Activated T-cell treated with anti-CD3 and anti-CD28 coated beads for 48 hours (primary cell): ENCODE measurements at regions not wholly inside any gene's neighbourhood (a gene's known extent, or its start where the extent isn't known, plus 50 kb on each side); places are given as distances from the start of the nearest gene placed in this dataset.
A peak's percentile ranks its signal among the peaks of the same experiment; 100 is the strongest.
"Not testable (repeated sequence)": the region's sequence is repeated elsewhere in the genome, so short reads cannot be mapped to it uniquely, and the experiment has no call there.

Experiments used
- DNase-seq: peaks from one replicate; pipeline ENCODE4 v3.0.0-alpha.2; 2020; ENCODE audit warnings: low read depth

GRCh38 chr12:34190054-34190453 lies 167.8 kb downstream of the ALG10 start:
- no peak for DNase-seq

DNA sequence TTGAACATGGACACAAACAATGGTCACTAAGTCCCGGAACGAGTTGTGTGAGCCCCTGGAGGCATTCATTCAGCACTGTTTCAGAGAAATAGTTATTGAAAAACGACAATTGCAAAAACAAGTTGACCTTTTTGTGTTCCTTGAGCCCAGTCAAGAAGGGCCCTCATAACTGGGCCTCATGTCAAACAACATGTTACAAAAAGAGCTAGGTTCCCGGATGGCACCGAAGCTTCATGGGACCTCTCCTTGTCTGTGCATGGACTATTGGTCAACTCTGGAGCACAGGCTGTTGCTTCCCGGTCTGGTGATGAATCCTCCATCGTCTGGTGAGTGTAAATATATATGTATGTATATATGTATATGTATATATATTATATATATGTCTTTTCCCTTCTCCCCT lies 176.6 kb downstream of the ALG10 start:
- no peak for DNase-seq

- DNase-seq, result no peak
These were observed 181.7 kb downstream of the ALG10 start for GRCh38 chr12:34203866-34204620.

DNA sequence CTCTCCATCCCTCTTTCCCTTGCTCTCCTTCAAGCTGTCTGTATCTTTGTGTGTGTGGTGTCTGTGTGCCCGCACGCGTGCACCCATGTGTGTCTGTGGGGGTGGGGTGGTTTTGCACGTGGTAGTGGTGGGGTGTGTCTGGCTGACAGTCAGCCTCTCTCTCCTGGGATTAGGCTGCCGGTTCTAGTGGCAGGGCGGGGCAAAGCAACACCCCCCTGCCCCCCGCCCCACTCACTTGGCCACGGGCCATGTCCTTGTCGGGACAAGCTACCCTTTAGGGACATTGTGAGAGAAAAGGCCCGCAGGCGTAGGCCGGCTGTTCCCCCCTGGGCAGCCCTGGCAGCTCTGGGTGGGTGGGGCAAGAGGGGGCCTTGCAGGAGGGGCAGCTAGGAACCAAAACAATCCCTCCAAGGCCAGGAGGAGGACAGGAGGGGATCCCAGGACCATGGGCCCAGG lies 182.6 kb downstream of the ALG10 start:
- no peak for DNase-seq

DNA sequence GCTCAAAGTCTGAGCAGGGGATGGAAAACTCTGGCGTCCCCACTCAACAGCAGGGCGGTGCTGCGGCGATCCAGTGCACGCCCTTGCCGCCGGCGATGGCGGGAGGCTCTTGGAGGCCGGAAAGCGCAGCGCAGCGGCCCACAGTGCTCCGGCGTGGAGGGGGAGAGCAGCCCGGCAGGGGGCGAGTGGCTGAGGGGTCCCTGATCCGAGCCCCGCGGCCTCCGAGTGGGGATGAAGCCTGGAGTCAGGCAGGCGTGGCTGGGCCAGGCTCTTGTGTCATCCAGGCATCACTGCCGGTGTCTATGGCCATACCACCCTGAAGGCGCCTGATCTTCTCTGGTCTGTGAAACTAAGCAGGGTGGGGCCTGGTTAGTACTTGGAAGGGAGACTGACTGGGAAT lies 183.1 kb downstream of the ALG10 start:
- DNase-seq, result no peak

DNA sequence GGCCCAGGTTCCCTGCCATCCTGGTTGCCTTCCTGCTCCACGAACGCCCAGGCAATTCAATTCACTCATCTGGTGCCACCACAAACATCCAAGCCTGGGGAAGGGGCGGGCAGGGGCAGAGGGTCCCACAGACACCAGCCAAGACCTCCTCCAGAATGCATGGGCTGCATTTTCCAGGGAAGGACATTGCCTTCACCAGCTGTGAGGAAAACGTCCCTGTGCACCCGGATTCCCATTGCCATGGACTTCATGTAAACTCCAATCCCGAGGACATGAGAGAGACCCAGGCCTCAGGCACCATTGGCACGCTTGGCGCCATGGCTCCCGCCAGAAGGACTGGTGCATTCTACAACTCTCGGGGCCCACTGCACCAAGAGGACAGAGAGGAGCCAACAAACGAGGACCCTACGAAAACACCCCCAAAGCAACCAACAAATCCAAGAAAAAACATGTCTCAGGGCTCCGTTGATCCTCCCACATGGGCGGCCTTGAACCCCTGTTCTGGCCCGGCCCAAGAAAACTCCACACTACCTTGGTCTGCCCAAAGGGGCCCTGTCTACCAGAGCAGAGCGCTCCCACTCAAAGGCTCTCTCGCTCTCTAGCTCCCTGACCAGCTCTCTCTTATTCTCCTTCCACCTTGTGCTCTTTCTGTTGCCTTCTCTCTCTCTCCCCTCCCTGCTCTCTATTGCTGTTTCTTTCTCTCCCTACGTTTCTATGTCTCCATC lies 183.9 kb downstream of the ALG10 start:
- DNase-seq, result no peak

DNA sequence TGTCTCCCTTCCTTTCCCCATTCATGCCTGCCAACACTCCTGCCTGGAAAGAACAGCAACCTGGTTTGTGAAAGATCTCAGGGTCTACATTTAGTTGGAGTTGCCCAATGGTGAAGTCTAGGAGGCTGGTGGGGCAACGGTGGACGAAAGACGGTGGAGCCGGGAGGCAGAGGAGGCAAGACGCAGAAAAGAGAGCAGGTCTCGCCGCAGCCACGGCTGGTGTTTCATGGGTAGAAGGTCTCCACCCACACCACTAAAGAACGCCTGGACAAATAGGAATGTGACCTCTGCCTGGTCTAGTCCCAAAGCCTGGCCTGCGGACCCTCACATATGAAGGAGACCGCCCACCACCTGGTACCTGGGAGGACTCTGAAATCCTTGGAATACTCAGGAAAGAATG lies 185.6 kb downstream of the ALG10 start:
- no peak for DNase-seq

GRCh38 chr12:34208331-34209258 lies 186.3 kb downstream of the ALG10 start:
- no peak for DNase-seq

DNA sequence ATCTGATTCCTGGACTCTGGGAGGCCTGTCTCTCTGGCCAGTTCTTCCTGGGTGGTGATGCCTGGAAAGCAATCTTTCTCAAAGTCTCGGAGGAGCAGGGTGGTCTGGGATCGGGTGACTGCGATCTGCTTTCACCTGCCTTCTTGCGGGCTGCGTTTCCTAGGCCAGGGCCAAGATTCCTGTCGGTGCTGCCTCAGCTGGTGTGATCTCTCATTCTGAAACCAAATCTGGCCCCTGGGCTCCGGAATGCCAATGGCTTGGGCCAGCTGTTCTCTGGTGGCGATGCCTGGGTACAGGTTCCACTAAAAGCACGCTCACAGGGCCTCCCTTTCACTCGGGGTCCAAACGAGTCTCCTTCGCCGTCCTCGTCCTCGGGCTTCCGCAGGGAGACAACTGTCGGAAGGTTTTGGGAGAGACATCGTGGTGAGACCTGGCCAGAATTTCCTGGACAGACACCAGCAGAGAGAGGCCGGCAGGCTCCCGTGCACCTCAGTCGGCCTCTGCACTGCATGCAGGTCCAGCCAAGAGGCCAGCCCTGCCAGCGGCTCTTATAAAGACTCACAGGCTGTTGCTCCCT lies 187.1 kb downstream of the ALG10 start:
- DNase-seq, result no peak

- no peak for DNase-seq
These were observed 187.9 kb downstream of the ALG10 start for GRCh38 chr12:34210183-34210582.

DNA sequence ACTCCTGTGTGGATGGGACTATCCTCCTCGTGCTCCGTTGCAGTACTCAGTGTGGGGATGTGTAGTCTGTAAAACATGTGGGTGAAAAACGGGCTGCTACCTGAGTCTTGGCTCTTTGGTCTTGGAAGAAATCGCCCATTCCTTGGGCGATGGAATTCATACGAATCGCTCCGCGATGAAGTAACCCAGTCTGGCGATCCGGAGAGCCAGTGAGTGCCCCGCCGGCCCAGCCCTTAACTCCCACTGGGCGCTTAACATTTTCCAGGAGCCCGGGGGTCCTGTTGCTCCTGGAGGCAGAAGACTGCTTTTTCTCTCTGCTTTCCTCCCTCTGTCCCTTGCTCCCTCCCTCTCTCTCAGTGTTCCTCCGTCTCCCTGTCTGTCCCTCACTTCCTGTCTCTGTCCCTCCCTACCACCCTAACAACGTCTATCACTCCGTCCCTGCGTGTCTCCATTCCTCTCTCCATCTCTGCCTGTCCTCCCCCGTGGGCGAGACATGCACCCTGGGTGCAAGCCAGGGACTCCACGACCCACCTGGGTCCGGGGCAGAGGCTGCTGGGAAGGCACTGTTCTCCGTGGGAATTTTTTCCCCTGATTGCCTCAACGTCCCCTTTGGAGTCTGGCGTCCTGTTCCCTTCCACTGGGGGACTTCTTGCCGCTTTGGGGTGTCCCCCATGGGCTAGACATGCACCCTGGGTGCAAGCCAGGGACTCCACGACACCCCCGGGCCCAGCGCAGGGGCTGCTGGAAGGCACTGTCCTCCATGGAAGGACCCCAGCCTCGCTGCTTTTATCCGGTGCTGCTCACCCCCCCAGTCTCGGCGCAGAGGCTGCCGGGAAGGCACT lies 188.6 kb downstream of the ALG10 start:
- no peak for DNase-seq

DNA sequence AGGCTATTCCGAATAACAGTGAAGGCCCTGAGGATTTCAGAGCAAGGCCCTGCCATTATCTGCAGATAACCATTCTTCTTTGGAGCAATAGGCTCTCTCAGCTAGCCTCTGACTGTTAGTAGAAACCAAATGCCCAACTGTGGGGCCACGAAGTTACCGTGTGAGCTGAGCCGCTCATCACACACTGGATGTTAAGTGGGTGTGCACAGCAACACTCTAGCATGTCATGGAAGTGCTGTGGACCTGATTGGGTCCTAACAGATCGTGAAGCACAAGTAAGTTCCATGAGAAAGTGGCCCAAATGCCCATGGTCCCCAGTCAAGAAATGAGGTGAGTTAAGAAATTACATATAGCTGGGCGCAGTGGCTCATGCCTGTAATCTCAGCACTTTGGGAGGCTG lies 190.4 kb downstream of the ALG10 start:
- no peak for DNase-seq

DNA sequence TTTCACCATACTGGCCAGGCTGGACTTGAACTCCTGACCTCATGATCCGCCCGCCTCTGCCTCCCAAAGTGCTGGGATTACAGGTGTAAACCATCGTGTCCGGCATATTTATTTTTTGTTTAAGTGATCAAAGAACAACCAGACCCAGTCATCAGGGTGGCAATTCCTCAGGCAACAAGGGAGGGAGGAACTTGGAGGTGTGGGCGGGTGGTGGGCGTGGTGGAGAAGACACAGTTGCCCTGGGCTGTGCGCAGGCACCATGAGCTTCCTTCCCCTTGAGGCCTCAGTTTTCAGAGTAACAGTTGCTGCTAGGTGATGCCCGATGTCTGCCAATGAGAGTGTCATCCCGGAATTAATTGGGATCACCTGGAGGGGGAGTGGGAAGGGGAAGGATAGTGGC lies 191.7 kb downstream of the ALG10 start:
- DNase-seq, result no peak

DNA sequence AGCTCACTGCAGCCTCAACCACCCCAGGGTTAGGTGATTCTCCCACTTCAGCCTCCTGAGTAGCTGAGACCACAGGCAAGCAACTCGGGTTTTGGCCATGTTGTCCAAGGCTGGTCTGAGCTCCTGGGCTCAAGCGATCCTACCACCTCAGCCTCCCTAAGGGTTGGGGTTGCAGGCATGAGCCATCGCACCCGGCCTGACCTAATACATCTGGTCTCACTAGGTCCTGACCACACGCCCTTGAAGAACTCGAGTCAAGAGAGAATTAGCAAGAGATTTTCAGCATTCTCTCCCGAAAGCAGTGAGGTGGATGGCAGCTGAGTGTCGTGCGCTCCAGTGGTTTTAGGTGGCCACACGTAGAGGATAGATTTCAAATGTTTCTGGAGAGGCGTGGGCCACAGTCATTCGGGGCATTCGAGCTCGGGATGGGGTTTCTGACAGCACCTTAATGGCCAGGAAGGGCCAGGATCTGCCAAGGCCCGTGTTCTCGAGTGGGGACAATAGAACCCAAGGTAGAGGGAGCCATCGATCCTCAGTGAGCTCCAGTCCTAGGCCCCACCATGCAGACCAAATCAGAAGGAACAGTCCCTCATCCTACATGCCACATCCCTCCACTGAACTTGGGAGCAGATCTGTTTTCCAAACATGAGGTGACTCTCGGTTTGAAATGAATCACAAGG lies 193.1 kb downstream of the ALG10 start:
- DNase-seq, result no peak

GRCh38 chr12:34215893-34216285 lies 193.6 kb downstream of the ALG10 start:
- no peak for DNase-seq

GRCh38 chr12:34217660-34218059 lies 195.4 kb downstream of the ALG10 start:
- DNase-seq, result no peak

- peak; percentile 56 for DNase-seq
These were observed 196.1 kb downstream of the ALG10 start for GRCh38 chr12:34218193-34219045.

- DNase-seq, result peak; percentile 1
These were observed 196.9 kb downstream of the ALG10 start for GRCh38 chr12:34219046-34219770.

GRCh38 chr12:34220079-34220478 lies 197.8 kb downstream of the ALG10 start:
- not testable (repeated sequence) for DNase-seq
